Fibroblast of skin of abdomen (primary cell): ENCODE measurements at regions not wholly inside any gene's neighbourhood (a gene's known extent, or its start where the extent isn't known, plus 50 kb on each side); places are given as distances from the start of the nearest gene placed in this dataset.
"Not testable (repeated sequence)": the region's sequence is repeated elsewhere in the genome, so short reads cannot be mapped to it uniquely, and the experiment has no call there.

Source experiments
- DNase-seq: peaks from one replicate; pipeline ENCODE4 v3.0.0-alpha.2; 2013

GRCh38 chr12:85425926-85426325 lies 145.9 kb downstream of the ALX1 start:
- DNase-seq, result no peak

- not testable (repeated sequence) for DNase-seq
Measured at GRCh38 chr12:85433148-85433547, 153.1 kb downstream of the ALX1 start.

GRCh38 chr12:85440271-85440670 lies 160.3 kb downstream of the ALX1 start:
- no peak for DNase-seq

GRCh38 chr12:85441025-85441424 lies 161.0 kb downstream of the ALX1 start:
- DNase-seq, result no peak

- DNase-seq, result peak; percentile 7
Measured at GRCh38 chr12:85441741-85442140, 161.7 kb downstream of the ALX1 start.

GRCh38 chr12:85445060-85445938 lies 165.3 kb downstream of the ALX1 start:
- DNase-seq, result no peak

- no peak for DNase-seq
Measured at GRCh38 chr12:85448031-85448430, 168.0 kb downstream of the ALX1 start.

- peak; percentile 18 for DNase-seq
Measured at GRCh38 chr12:85448548-85449139, 168.6 kb downstream of the ALX1 start.

GRCh38 chr12:85457016-85457415 lies 177.0 kb downstream of the ALX1 start:
- no peak for DNase-seq

- no peak for DNase-seq
Measured at GRCh38 chr12:85461127-85461526, 181.1 kb downstream of the ALX1 start.

- DNase-seq, result no peak
Measured at GRCh38 chr12:85462888-85463287, 182.9 kb downstream of the ALX1 start.

GRCh38 chr12:85466890-85467289 lies 186.9 kb downstream of the ALX1 start:
- DNase-seq, result peak; percentile 30

GRCh38 chr12:85468356-85469157 lies 188.5 kb downstream of the ALX1 start:
- peak; percentile 56 for DNase-seq

- DNase-seq, result peak; percentile 53
Measured at GRCh38 chr12:85469158-85470086, 189.4 kb downstream of the ALX1 start.

GRCh38 chr12:85475277-85475676 lies 195.3 kb downstream of the ALX1 start:
- DNase-seq, result not testable (repeated sequence)

- no peak for DNase-seq
Measured at GRCh38 chr12:85476756-85477155, 196.7 kb downstream of the ALX1 start.

- DNase-seq, result no peak
Measured at GRCh38 chr12:85484387-85484786, 204.4 kb downstream of the ALX1 start.

GRCh38 chr12:85489194-85489593 lies 209.2 kb downstream of the ALX1 start:
- no peak for DNase-seq

- no peak for DNase-seq
Measured at GRCh38 chr12:85504164-85504563, 224.1 kb downstream of the ALX1 start.

GRCh38 chr12:85504624-85505023 lies 224.6 kb downstream of the ALX1 start:
- DNase-seq, result no peak

- peak; percentile 1 for DNase-seq
Measured at GRCh38 chr12:85507456-85507855, 227.4 kb downstream of the ALX1 start.
